GM10266 (cell line): ENCODE measurements at regions not wholly inside any gene's neighbourhood (a gene's known extent, or its start where the extent isn't known, plus 50 kb on each side); places are given as distances from the start of the nearest gene placed in this dataset.
"Not testable (repeated sequence)": the region's sequence is repeated elsewhere in the genome, so short reads cannot be mapped to it uniquely, and the experiment has no call there.

Source experiments
- DNase-seq: peaks from one replicate; pipeline ENCODE4 v3.0.0; 2012; ENCODE audit errors: extremely low spot score
- TF ChIP-seq, protein P1 (sequence below): IDR thresholded peaks from 2 replicates; pipeline ENCODE4 v1.5.1; 2012; ENCODE audit warnings: mild to moderate bottlenecking, low read depth; ENCODE audit not compliant: control insufficient read depth, insufficient read depth; ENCODE audit errors: missing control alignments

DNA sequence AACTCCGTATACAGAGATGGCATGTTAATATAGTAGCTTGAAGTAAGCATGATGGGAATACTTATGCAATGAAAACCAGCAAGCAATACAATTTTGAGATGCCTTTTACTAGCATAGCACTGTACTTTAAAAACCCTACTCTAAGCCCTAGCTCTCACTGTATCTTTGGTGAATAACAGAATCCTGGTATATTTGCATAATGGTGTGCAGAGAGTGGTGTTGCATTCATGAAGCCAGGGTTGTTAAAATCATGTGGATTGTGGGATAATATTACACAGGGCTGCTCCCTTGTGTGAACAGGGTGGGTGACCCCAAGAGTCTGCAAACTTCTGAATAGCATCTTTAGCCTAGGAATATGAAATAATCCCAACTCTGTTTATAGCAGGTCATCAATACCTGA is 105.2 kb upstream of the BMP2 start:
- no peak for DNase-seq
- TF ChIP-seq, protein P1, sequence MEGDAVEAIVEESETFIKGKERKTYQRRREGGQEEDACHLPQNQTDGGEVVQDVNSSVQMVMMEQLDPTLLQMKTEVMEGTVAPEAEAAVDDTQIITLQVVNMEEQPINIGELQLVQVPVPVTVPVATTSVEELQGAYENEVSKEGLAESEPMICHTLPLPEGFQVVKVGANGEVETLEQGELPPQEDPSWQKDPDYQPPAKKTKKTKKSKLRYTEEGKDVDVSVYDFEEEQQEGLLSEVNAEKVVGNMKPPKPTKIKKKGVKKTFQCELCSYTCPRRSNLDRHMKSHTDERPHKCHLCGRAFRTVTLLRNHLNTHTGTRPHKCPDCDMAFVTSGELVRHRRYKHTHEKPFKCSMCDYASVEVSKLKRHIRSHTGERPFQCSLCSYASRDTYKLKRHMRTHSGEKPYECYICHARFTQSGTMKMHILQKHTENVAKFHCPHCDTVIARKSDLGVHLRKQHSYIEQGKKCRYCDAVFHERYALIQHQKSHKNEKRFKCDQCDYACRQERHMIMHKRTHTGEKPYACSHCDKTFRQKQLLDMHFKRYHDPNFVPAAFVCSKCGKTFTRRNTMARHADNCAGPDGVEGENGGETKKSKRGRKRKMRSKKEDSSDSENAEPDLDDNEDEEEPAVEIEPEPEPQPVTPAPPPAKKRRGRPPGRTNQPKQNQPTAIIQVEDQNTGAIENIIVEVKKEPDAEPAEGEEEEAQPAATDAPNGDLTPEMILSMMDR, result no peak

DNA sequence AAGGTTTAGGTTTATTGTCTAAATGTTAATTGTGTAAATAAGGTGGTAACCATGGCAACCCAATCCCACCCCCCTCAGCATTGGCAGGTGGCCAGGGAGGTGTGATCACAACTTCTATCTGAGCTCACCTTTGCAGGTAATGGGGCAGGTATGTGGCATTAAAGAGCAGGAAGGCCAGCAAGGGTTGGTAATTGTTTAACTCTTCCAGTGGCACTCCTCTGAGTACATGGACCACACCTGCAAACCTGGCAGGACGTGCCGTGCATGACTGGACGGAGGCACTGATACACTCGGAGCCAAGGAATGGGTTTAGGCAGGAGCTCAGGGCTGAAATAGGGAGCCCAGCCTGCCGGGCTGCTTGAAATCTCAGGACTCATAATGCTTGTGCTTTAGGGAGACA is 107.0 kb upstream of the BMP2 start:
- TF ChIP-seq, protein P1, result no peak

DNA sequence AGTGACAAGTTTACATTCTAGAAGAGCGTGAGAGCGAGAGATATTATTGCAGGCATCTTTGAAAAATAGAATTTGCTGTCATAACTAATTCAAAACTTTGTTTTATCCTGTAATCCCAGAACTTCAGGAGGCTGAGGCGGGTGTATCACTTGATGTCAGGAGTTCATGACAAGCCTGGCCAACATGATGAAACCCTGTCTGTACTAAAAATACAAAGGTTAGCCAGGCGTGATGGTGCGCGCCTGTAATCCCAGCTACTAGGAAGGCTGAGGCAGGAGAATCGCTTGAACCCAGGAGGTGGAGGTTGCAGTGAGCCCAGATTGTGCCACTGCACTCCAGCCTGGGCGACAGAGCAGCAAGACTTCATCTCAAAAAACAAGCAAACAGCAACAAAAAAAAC is 108.6 kb upstream of the BMP2 start:
- DNase-seq, result not testable (repeated sequence)

More for the DNA sequence above, 107.0 kb upstream of the BMP2 start:
- no peak for DNase-seq

DNA sequence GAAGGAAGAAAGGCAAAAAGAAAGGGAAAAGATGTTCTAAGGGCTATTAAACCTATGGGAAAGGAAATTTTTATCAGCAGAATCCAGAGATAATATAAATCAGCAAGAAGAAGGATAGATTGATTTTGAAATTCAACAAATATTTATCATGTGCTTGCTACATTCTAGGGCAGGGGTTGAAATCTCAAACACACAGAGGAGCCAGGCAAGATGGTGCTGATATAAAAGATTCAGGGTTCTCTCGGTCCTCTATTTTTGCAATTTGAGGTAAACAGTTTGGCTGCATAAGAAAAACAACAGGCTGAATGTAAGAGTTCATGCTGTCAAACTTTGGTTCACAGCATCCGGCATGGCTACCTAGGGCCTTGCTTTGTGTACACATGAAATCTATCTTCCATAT is 109.6 kb upstream of the BMP2 start:
- DNase-seq, result no peak
- TF ChIP-seq, protein P1, result no peak

DNA sequence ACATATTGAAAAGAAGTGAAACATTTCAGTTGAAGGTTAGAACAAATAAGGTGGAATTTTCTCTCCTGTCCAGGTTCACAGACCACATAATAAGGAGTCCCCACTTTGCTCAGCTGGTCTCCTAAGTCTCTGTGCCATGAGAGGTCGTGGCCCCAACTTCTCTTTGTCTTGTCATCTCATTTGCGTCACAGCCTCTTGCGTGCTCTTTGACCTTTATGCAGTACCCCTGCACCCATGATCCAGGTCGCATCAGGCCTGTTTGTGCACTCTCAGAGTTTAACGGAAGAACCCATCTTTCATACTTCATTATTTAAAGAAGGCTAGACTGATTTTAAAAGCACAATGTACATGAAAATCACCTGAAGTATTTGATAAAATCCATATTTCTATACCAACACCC is 110.4 kb upstream of the BMP2 start:
- TF ChIP-seq, protein P1, result no peak
- DNase-seq, result no peak

DNA sequence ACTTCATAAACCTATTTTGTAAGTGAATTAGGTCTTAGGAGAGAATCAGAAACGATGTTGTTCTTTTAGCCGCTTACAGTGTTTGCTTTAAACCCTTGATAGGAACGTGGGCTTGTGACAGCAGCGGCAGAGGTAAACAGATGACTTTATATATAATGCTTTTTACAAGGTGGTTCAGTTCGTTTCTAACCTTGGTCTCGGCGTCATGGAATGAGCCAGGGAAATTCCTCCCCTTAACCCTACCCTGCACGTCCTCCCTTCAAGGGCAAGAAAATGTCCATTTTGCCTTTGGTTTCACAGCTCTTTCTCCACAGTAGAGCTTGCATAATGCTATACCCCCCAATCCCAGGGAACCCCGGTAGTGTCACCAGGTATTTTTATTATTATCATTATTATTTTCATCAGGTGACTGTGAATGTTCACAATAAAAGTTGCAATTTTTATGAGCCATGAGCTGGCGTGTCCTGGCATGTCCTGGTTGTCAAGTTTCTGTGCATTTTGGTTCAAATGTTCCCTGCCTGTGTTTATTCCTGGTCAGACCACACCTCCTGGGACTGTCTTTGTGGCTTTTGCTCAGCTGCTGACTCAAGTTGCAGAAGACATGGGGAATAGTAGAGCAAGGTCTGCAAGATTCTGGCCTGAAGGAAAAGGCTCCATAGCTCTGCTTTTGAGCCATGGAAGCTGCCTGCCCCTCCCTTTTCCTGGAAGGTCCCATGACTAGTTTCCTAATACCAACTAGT is 112.8 kb upstream of the BMP2 start:
- DNase-seq, result no peak
- TF ChIP-seq, protein P1, result no peak

DNA sequence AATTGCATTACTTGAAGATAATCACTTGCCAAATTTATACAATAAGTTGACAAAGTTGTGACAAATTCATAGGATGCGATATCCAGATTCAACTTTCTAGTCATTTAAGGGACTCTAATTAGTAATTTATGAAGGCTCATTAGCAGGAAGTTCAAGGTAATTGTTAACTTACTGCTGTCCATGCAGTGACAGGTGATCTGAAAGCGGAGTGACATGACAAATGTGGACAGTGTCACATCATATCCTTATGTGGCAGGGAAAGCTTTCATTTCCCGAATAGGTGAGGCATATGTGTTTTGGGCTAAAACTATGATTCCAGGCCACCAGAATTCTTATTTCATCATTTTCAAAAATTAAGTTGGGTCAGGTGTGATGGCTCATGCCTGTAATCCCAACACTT is 115.9 kb upstream of the BMP2 start:
- DNase-seq, result no peak
- TF ChIP-seq, protein P1, result no peak

DNA sequence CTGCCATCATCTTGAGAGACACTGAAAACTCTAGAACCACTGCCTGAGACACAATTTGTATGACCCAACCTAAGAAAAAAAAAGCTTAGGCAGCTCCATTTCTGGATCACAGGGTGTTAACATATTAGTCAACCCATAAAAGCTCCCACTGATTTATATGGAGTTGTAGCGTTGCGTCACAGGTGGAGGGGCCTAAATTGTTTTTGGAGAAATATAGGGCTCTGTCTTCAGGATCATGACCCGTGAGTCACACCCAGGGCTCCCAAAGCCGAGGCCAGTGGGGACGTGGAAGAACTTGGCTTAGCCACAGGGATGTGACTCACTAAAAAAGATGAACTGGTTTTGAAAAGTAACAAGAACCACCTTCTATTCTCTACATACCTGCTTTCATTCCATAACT is 116.5 kb upstream of the BMP2 start:
- TF ChIP-seq, protein P1, result no peak
- DNase-seq, result no peak
